Retinal pigment epithelial cell (primary cell): ENCODE measurements at regions not wholly inside any gene's neighbourhood (a gene's known extent, or its start where the extent isn't known, plus 50 kb on each side); places are given as distances from the start of the nearest gene placed in this dataset.
"Not testable (repeated sequence)": the region's sequence is repeated elsewhere in the genome, so short reads cannot be mapped to it uniquely, and the experiment has no call there.

Source experiments
- DNase-seq: peaks from one replicate; pipeline ENCODE4 v3.0.0-alpha.2; 2010; ENCODE audit warnings: low read depth
- H3K4me3 ChIP-seq: 2 replicates; pipeline ENCODE4 v1.5.1; 2011; ENCODE audit warnings: mild to moderate bottlenecking, low read length, control low read depth, moderate library complexity
- TF ChIP-seq, protein P1 (sequence below): conservative IDR thresholded peaks from 2 replicates; pipeline ENCODE4 v1.5.1; 2011; ENCODE audit warnings: low read depth, low read length, control low read depth, inconsistent platforms

- TF ChIP-seq, protein P1, sequence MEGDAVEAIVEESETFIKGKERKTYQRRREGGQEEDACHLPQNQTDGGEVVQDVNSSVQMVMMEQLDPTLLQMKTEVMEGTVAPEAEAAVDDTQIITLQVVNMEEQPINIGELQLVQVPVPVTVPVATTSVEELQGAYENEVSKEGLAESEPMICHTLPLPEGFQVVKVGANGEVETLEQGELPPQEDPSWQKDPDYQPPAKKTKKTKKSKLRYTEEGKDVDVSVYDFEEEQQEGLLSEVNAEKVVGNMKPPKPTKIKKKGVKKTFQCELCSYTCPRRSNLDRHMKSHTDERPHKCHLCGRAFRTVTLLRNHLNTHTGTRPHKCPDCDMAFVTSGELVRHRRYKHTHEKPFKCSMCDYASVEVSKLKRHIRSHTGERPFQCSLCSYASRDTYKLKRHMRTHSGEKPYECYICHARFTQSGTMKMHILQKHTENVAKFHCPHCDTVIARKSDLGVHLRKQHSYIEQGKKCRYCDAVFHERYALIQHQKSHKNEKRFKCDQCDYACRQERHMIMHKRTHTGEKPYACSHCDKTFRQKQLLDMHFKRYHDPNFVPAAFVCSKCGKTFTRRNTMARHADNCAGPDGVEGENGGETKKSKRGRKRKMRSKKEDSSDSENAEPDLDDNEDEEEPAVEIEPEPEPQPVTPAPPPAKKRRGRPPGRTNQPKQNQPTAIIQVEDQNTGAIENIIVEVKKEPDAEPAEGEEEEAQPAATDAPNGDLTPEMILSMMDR, result no peak
- DNase-seq, result no peak
- no peak overlapping the region for H3K4me3 ChIP-seq
Measured at GRCh38 chr12:25702553-25702952, 149.5 kb upstream of the LMNTD1 start.

- TF ChIP-seq, protein P1, result no peak
- DNase-seq, result no peak
- no peak overlapping the region for H3K4me3 ChIP-seq
Measured at GRCh38 chr12:25705261-25705660, 152.2 kb upstream of the LMNTD1 start.

GRCh38 chr12:25706646-25707045 lies 153.6 kb upstream of the LMNTD1 start:
- not testable (repeated sequence) for H3K4me3 ChIP-seq, DNase-seq

GRCh38 chr12:25707056-25707455 lies 154.0 kb upstream of the LMNTD1 start:
- no peak overlapping the region for H3K4me3 ChIP-seq
- TF ChIP-seq, protein P1, result no peak
- no peak for DNase-seq

DNA sequence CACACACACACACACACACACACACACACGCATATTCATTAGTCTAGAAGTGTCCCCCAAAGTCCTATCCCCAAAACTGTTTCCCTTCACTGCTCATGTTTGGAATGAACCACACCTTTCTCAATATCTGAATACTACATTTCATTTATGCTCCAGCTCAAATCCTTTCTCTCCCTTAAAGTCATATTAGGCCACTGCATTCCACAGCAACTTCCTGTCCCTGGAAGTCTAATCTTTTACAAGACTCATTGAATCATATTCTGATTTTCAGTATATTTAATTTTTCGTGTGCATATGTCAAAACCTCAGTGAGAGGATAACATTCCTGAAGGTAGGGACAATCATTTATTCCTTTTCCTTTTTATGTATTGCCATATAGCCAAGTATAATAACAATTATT lies 155.6 kb upstream of the LMNTD1 start:
- TF ChIP-seq, protein P1, result no peak
- no peak for DNase-seq

DNA sequence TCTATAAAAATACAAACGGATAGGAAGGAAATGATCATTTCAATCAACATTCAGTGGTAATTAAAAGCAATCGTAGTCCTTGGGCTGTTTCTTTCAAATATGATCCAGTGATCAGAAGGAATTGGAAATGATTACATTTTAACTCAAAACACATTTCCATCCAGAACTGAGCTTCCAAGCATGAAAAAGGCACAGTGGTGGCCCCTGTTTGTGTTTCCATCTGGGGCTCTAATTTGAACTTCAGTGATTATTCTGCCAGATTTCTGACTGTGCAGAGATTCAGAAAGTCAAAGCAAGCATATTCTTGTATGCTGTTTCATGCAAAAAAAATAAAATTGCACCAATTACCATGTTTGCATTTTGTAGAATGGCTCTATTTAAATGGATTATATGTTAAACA lies 157.0 kb upstream of the LMNTD1 start:
- TF ChIP-seq, protein P1, result no peak
- H3K4me3 ChIP-seq, result no peak overlapping the region
- DNase-seq, result no peak

More for the DNA sequence above, 155.6 kb upstream of the LMNTD1 start:
- no peak overlapping the region for H3K4me3 ChIP-seq

GRCh38 chr12:25710938-25711605 lies 158.0 kb upstream of the LMNTD1 start:
- not testable (repeated sequence) for DNase-seq, H3K4me3 ChIP-seq

DNA sequence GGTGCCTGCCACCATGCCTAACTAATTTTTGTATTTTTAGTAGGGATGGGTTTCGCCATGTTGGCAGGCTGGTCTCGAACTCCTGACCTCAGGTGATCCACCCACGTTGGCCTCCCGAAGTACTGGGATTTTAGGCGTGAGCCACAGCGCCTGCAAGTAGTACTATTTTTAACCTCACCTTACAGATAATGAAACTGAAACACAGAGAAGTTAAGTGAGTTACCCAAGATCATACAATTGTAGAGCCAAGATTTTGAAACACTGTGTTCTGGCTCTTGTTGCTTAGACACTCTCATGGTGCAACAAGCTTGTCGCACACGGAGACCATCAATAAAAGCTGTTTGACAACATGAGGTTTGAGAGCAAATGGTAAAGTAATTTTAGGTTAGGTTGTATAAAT lies 159.1 kb upstream of the LMNTD1 start:
- TF ChIP-seq, protein P1, result no peak
- no peak for DNase-seq
- H3K4me3 ChIP-seq, result no peak overlapping the region
